Peyer's patch (tissue), 4 donors: ENCODE measurements at regions not wholly inside any gene's neighbourhood (a gene's known extent, or its start where the extent isn't known, plus 50 kb on each side); places are given as distances from the start of the nearest gene placed in this dataset.

Experiments used
- DNase-seq, 3 donors: peaks; one replicate each; pipeline ENCODE4 v3.0.0-alpha.2; 2017 to 2019
- H3K27ac ChIP-seq, 4 donors: fragments of 200-600 bp; sonication (generic); one replicate each; pipeline ENCODE4 v1.5.1; 2016 to 2019
- H3K27me3 ChIP-seq, 2 donors: fragments of 200-600 bp; sonication (generic); one replicate each; pipeline ENCODE4 v1.5.1; 2019
- H3K36me3 ChIP-seq, 3 donors: fragments of 200-600 bp; sonication (generic); one replicate each; pipeline ENCODE4 v1.5.1; 2016 to 2019
- H3K4me1 ChIP-seq, 4 donors: fragments of 200-600 bp; sonication (generic); one replicate each; pipeline ENCODE4 v1.5.1; 2016 to 2019
- H3K4me3 ChIP-seq, 4 donors: fragments of 200-600 bp; sonication (generic); 1 replicate in 3 of 4; 2 replicates in 1 of 4; pipeline ENCODE4 v1.5.1; 2016 to 2019; ENCODE audit warnings: mild to moderate bottlenecking in 1 of 4
- H3K9me3 ChIP-seq, 4 donors: fragments of 200-600 bp; sonication (generic); one replicate each; pipeline ENCODE4 v1.5.1; 2016 to 2019; ENCODE audit warnings: mild to moderate bottlenecking in 1 of 4
- CTCF ChIP-seq, 6 experiments: fragments of 450-650 bp in 4 of 6; fragments of 200-600 bp in 2 of 6; sonication (generic) in 1 of 6; IDR thresholded peaks; one replicate each; pipeline ENCODE4 v1.5.1; 2017 to 2019; ENCODE audit warnings: antibody characterized with exemption in 6 of 6, mild to moderate bottlenecking in 3 of 6, moderate library complexity in 1 of 6
- POLR2A ChIP-seq, 2 donors: fragments of 450-650 bp; IDR thresholded peaks; one replicate each; pipeline ENCODE4 v1.5.1; 2017; ENCODE audit warnings: antibody characterized with exemption in 2 of 2, mild to moderate bottlenecking in 2 of 2, moderate library complexity in 2 of 2

- H3K36me3 ChIP-seq: no peaks in the 10 kb centered on the region
- TF ChIP-seq CTCF (IDR thresholded peaks at IDR 0.05) (no peak), POLR2A (IDR thresholded peaks at IDR 0.05) (no peak)
- no peaks in the 10 kb centered on the region for H3K9me3 ChIP-seq
- H3K27ac ChIP-seq: no peak overlapping the region
- H3K4me1 ChIP-seq: no peaks in the 10 kb centered on the region
- DNase-seq: no peak
- no peak overlapping the region for H3K4me3 ChIP-seq
- H3K27me3 ChIP-seq: no peaks in the 10 kb centered on the region
These were observed 565.4 kb downstream of the GRXCR1 start for GRCh38 chr4:43457866-43458265.

- TF ChIP-seq CTCF (IDR thresholded peaks at IDR 0.05) (no peak), POLR2A (IDR thresholded peaks at IDR 0.05) (no peak)
- no peak overlapping the region for H3K27ac ChIP-seq
- H3K9me3 ChIP-seq: no peaks in the 10 kb centered on the region
- H3K4me1 ChIP-seq: no peaks in the 10 kb centered on the region
- H3K36me3 ChIP-seq: no peaks in the 10 kb centered on the region
- no peak for DNase-seq
- no peaks in the 10 kb centered on the region for H3K27me3 ChIP-seq
- no peak overlapping the region for H3K4me3 ChIP-seq
These were observed 565.8 kb downstream of the GRXCR1 start for GRCh38 chr4:43458293-43458692.

DNA sequence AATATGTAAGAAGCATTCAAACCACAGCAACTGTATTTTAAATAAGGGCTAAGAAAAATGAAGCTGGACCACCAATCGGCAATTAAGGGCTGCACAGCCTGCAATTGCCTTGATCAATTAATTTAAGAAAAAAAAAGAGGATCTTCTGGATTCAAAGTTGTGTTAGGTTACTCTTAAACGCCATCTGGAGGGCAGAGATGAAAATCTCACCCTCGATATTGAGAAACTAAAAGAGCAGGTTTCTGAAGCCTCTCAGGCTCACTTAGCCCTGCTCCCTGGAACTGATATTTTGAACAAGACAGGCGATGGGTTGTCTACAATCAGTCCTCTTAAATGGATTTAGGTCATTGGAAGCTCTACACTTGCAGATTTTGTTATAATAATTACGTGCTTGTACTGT lies 579.4 kb downstream of the GRXCR1 start:
- Histone ChIP-seq H3K36me3 (no peaks in the 10 kb centered on the region), H3K4me1 (no peaks in the 10 kb centered on the region), H3K9me3 (peaks cover 0 to 8% (median 0%) of the 10 kb centered on the region in 4 donors), H3K27ac (no peak overlapping the region), H3K27me3 (no peaks in the 10 kb centered on the region), H3K4me3 (no peak overlapping the region)
- TF ChIP-seq POLR2A (IDR thresholded peaks at IDR 0.05) (no peak), CTCF (IDR thresholded peaks at IDR 0.05) (no peak)
- DNase-seq: no peak

- Histone ChIP-seq H3K4me1 (no peaks in the 10 kb centered on the region), H3K36me3 (no peaks in the 10 kb centered on the region), H3K27ac (no peak overlapping the region), H3K27me3 (no peaks in the 10 kb centered on the region), H3K4me3 (no peak overlapping the region), H3K9me3 (no peaks in the 10 kb centered on the region)
- no peak for TF ChIP-seq CTCF (IDR thresholded peaks at IDR 0.05)
- TF ChIP-seq POLR2A (IDR thresholded peaks at IDR 0.05): no peak
- DNase-seq: no peak
These were observed 589.0 kb downstream of the GRXCR1 start for GRCh38 chr4:43481526-43481925.

- Histone ChIP-seq H3K9me3 (peaks cover 0 to 9% (median 0%) of the 10 kb centered on the region in 4 donors), H3K36me3 (no peaks in the 10 kb centered on the region), H3K4me1 (no peaks in the 10 kb centered on the region), H3K4me3 (no peak overlapping the region), H3K27me3 (no peaks in the 10 kb centered on the region), H3K27ac (no peak overlapping the region)
- TF ChIP-seq CTCF (IDR thresholded peaks at IDR 0.05) (no peak), POLR2A (IDR thresholded peaks at IDR 0.05) (no peak)
- no peak for DNase-seq
These were observed 592.7 kb downstream of the GRXCR1 start for GRCh38 chr4:43485196-43485595.

DNA sequence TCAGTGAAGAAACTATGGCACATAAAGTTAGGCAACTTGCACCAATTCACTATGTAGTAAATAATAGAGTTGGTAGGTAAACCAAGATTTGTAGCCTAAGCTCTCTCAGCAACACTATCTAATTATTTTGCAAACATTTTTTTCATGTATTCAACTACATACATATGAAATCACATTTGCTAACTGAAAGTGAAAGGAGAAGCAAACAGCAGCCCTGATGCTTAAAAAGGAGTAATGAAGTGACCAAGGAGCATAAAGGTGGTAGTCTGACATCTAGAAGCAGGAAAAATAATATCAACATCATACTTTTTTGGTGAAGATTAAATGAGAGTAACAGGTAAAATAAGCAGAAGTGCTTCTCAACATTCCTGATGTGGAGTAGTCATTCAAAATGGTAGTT lies 603.7 kb downstream of the GRXCR1 start:
- no peak for DNase-seq
- TF ChIP-seq POLR2A (IDR thresholded peaks at IDR 0.05) (no peak), CTCF (IDR thresholded peaks at IDR 0.05) (no peak)
- Histone ChIP-seq H3K9me3 (no peaks in the 10 kb centered on the region), H3K4me1 (no peaks in the 10 kb centered on the region), H3K36me3 (no peaks in the 10 kb centered on the region), H3K4me3 (no peak overlapping the region), H3K27me3 (no peaks in the 10 kb centered on the region), H3K27ac (no peak overlapping the region)
